Activated naive CD8-positive, alpha-beta T cell treated with anti-CD3 and anti-CD28 coated beads, Interleukin-2, amount 50 U/mL, for 24 hours (primary cell): ENCODE measurements at regions not wholly inside any gene's neighbourhood (a gene's known extent, or its start where the extent isn't known, plus 50 kb on each side); places are given as distances from the start of the nearest gene placed in this dataset.

Experiments
- ATAC-seq: fragments of 150-1000 bp; cut with Tn5 transposase; one replicate; pipeline ENCODE4 v1.10.0; 2021
- DNase-seq: peaks from one replicate; pipeline ENCODE4 v3.0.0; 2021
- H3K27ac Mint-ChIP-seq: one replicate; pipeline ENCODE4 v1.8.0; 2021; ENCODE audit warnings: mild to moderate bottlenecking, mixed read lengths
- H3K27me3 Mint-ChIP-seq: one replicate; pipeline ENCODE4 v1.8.0; 2021; ENCODE audit warnings: mixed read lengths
- H3K36me3 Mint-ChIP-seq: one replicate; pipeline ENCODE4 v1.8.0; 2021; ENCODE audit warnings: low read depth, mixed read lengths
- H3K4me1 Mint-ChIP-seq: one replicate; pipeline ENCODE4 v1.8.0; 2021; ENCODE audit warnings: mixed read lengths
- H3K4me3 Mint-ChIP-seq: one replicate; pipeline ENCODE4 v1.8.0; 2021; ENCODE audit warnings: mild to moderate bottlenecking, moderate library complexity, mixed read lengths
- H3K9me3 Mint-ChIP-seq: one replicate; pipeline ENCODE4 v1.8.0; 2021; ENCODE audit warnings: mixed read lengths

- no peaks in the 10 kb centered on the region for H3K9me3 Mint-ChIP-seq
- ATAC-seq: no peak
- DNase-seq: no peak
These were observed 308.7 kb upstream of the DDHD1 start for GRCh38 chr14:53461858-53462257.

GRCh38 chr14:53460544-53460943, 307.4 kb upstream of the DDHD1 start:
- ATAC-seq (no peak), DNase-seq (no peak)
- H3K4me3 Mint-ChIP-seq: no peak overlapping the region
- H3K36me3 Mint-ChIP-seq: no peaks in the 10 kb centered on the region
- no peaks in the 10 kb centered on the region for H3K9me3 Mint-ChIP-seq
- no peaks in the 10 kb centered on the region for H3K27me3 Mint-ChIP-seq
- no peak overlapping the region for H3K27ac Mint-ChIP-seq
- H3K4me1 Mint-ChIP-seq: no peaks in the 10 kb centered on the region

More at GRCh38 chr14:53461858-53462257, 308.7 kb upstream of the DDHD1 start:
- H3K4me3 Mint-ChIP-seq: no peak overlapping the region
- H3K36me3 Mint-ChIP-seq: no peaks in the 10 kb centered on the region
- H3K27me3 Mint-ChIP-seq: no peaks in the 10 kb centered on the region
- no peak overlapping the region for H3K27ac Mint-ChIP-seq
- H3K4me1 Mint-ChIP-seq: no peaks in the 10 kb centered on the region

GRCh38 chr14:53458368-53458814, 305.3 kb upstream of the DDHD1 start:
- Mint-ChIP-seq H3K4me1 (no peaks in the 10 kb centered on the region), H3K27me3 (no peaks in the 10 kb centered on the region), H3K27ac (no peak overlapping the region), H3K4me3 (no peak overlapping the region), H3K36me3 (no peaks in the 10 kb centered on the region), H3K9me3 (no peaks in the 10 kb centered on the region)
- no peak for DNase-seq
- ATAC-seq: no peak

GRCh38 chr14:53456931-53457330, 303.8 kb upstream of the DDHD1 start:
- H3K4me3 Mint-ChIP-seq: no peak overlapping the region
- no peaks in the 10 kb centered on the region for H3K27me3 Mint-ChIP-seq
- H3K27ac Mint-ChIP-seq: no peak overlapping the region
- H3K36me3 Mint-ChIP-seq: no peaks in the 10 kb centered on the region
- ATAC-seq: no peak
- H3K9me3 Mint-ChIP-seq: no peaks in the 10 kb centered on the region
- no peaks in the 10 kb centered on the region for H3K4me1 Mint-ChIP-seq
- DNase-seq: no peak

GRCh38 chr14:53452005-53452673, 299.0 kb upstream of the DDHD1 start:
- H3K4me3 Mint-ChIP-seq: no peak overlapping the region
- H3K27me3 Mint-ChIP-seq: no peaks in the 10 kb centered on the region
- no peaks in the 10 kb centered on the region for H3K9me3 Mint-ChIP-seq
- H3K36me3 Mint-ChIP-seq: no peaks in the 10 kb centered on the region
- ATAC-seq (no peak), DNase-seq (no peak)
- H3K27ac Mint-ChIP-seq: no peak overlapping the region
- H3K4me1 Mint-ChIP-seq: no peaks in the 10 kb centered on the region

GRCh38 chr14:53450871-53451270, 297.7 kb upstream of the DDHD1 start:
- Mint-ChIP-seq H3K9me3 (no peaks in the 10 kb centered on the region), H3K4me3 (no peak overlapping the region), H3K4me1 (no peaks in the 10 kb centered on the region), H3K27ac (no peak overlapping the region), H3K36me3 (no peaks in the 10 kb centered on the region), H3K27me3 (no peaks in the 10 kb centered on the region)
- DNase-seq: no peak
- no peak for ATAC-seq

- no peaks in the 10 kb centered on the region for H3K9me3 Mint-ChIP-seq
- no peaks in the 10 kb centered on the region for H3K36me3 Mint-ChIP-seq
- ATAC-seq (no peak), DNase-seq (no peak)
- no peak overlapping the region for H3K4me3 Mint-ChIP-seq
- no peaks in the 10 kb centered on the region for H3K27me3 Mint-ChIP-seq
- no peak overlapping the region for H3K27ac Mint-ChIP-seq
- no peaks in the 10 kb centered on the region for H3K4me1 Mint-ChIP-seq
These were observed 295.6 kb upstream of the DDHD1 start for GRCh38 chr14:53448682-53449081.

GRCh38 chr14:53444677-53445312, 291.7 kb upstream of the DDHD1 start:
- ATAC-seq (no peak), DNase-seq (no peak)
- no peaks in the 10 kb centered on the region for H3K4me1 Mint-ChIP-seq

GRCh38 chr14:53441789-53442188, 288.7 kb upstream of the DDHD1 start:
- H3K27ac Mint-ChIP-seq: no peak overlapping the region
- ATAC-seq (no peak), DNase-seq (no peak)
- H3K36me3 Mint-ChIP-seq: no peaks in the 10 kb centered on the region
- no peaks in the 10 kb centered on the region for H3K27me3 Mint-ChIP-seq
- no peak overlapping the region for H3K4me3 Mint-ChIP-seq
- H3K4me1 Mint-ChIP-seq: no peaks in the 10 kb centered on the region
- H3K9me3 Mint-ChIP-seq: peaks cover 10% of the 10 kb centered on the region

More at GRCh38 chr14:53444677-53445312, 291.7 kb upstream of the DDHD1 start:
- peaks cover 2% of the 10 kb centered on the region for H3K9me3 Mint-ChIP-seq
- no peak overlapping the region for H3K27ac Mint-ChIP-seq
- H3K4me3 Mint-ChIP-seq: no peak overlapping the region
- no peaks in the 10 kb centered on the region for H3K27me3 Mint-ChIP-seq
- no peaks in the 10 kb centered on the region for H3K36me3 Mint-ChIP-seq

- Mint-ChIP-seq H3K4me1 (no peaks in the 10 kb centered on the region), H3K4me3 (no peak overlapping the region), H3K9me3 (peaks cover 10% of the 10 kb centered on the region), H3K27ac (no peak overlapping the region), H3K27me3 (no peaks in the 10 kb centered on the region), H3K36me3 (no peaks in the 10 kb centered on the region)
- ATAC-seq (no peak), DNase-seq (no peak)
These were observed 284.7 kb upstream of the DDHD1 start for GRCh38 chr14:53437858-53438257.

- no peak for DNase-seq
These were observed 279.3 kb upstream of the DDHD1 start for GRCh38 chr14:53432378-53432802.

GRCh38 chr14:53430870-53431269, 277.7 kb upstream of the DDHD1 start:
- ATAC-seq (no peak), DNase-seq (no peak)
- no peak overlapping the region for H3K27ac Mint-ChIP-seq
- no peaks in the 10 kb centered on the region for H3K4me1 Mint-ChIP-seq
- no peak overlapping the region for H3K4me3 Mint-ChIP-seq
- no peaks in the 10 kb centered on the region for H3K36me3 Mint-ChIP-seq
- no peaks in the 10 kb centered on the region for H3K27me3 Mint-ChIP-seq
- no peaks in the 10 kb centered on the region for H3K9me3 Mint-ChIP-seq

More at GRCh38 chr14:53432378-53432802, 279.3 kb upstream of the DDHD1 start:
- no peaks in the 10 kb centered on the region for H3K4me1 Mint-ChIP-seq
- no peaks in the 10 kb centered on the region for H3K27me3 Mint-ChIP-seq
- H3K4me3 Mint-ChIP-seq: no peak overlapping the region
- ATAC-seq: peak; percentile 49
- no peaks in the 10 kb centered on the region for H3K36me3 Mint-ChIP-seq
- no peaks in the 10 kb centered on the region for H3K9me3 Mint-ChIP-seq
- no peak overlapping the region for H3K27ac Mint-ChIP-seq

- Mint-ChIP-seq H3K9me3 (peaks cover 12% of the 10 kb centered on the region), H3K36me3 (peaks cover 7% of the 10 kb centered on the region), H3K27me3 (no peaks in the 10 kb centered on the region), H3K4me1 (no peaks in the 10 kb centered on the region), H3K27ac (no peak overlapping the region), H3K4me3 (no peak overlapping the region)
- ATAC-seq (no peak), DNase-seq (no peak)
These were observed 259.9 kb upstream of the DDHD1 start for GRCh38 chr14:53412819-53413675.

- no peaks in the 10 kb centered on the region for H3K9me3 Mint-ChIP-seq
- no peak overlapping the region for H3K4me3 Mint-ChIP-seq
- H3K27me3 Mint-ChIP-seq: no peaks in the 10 kb centered on the region
- peaks cover 2% of the 10 kb centered on the region for H3K36me3 Mint-ChIP-seq
- no peak overlapping the region for H3K27ac Mint-ChIP-seq
- no peak for ATAC-seq
- H3K4me1 Mint-ChIP-seq: no peaks in the 10 kb centered on the region
- no peak for DNase-seq
These were observed 258.0 kb upstream of the DDHD1 start for GRCh38 chr14:53411125-53411524.

GRCh38 chr14:53409969-53410368, 256.8 kb upstream of the DDHD1 start:
- H3K27ac Mint-ChIP-seq: no peak overlapping the region
- DNase-seq (no peak), ATAC-seq (no peak)

More at GRCh38 chr14:53409969-53410368, 256.8 kb upstream of the DDHD1 start:
- H3K4me1 Mint-ChIP-seq: no peaks in the 10 kb centered on the region
- H3K9me3 Mint-ChIP-seq: no peaks in the 10 kb centered on the region
- H3K27me3 Mint-ChIP-seq: no peaks in the 10 kb centered on the region
- H3K36me3 Mint-ChIP-seq: peaks cover 2% of the 10 kb centered on the region
- no peak overlapping the region for H3K4me3 Mint-ChIP-seq
